ENCODE measurements at regions not wholly inside any gene's neighbourhood (a gene's known extent, or its start where the extent isn't known, plus 50 kb on each side); places are given as distances from the start of the nearest gene placed in this dataset.

GRCh38 chr4:125843947-125844346 is 529.2 kb downstream of the FAT4 start:
- no peak for TF ChIP-seq CTCF (IDR thresholded peaks at IDR 0.05; ENCODE audit: low read depth, low read length)
- TF ChIP-seq EZH2phosphoT487 (IDR thresholded peaks at IDR 0.05; ENCODE audit: low read depth): no peak
